Amniotic epithelial cell (primary cell): ENCODE measurements at regions not wholly inside any gene's neighbourhood (a gene's known extent, or its start where the extent isn't known, plus 50 kb on each side); places are given as distances from the start of the nearest gene placed in this dataset.
A peak's percentile ranks its signal among the peaks of the same experiment; 100 is the strongest.
"Not testable (repeated sequence)": the region's sequence is repeated elsewhere in the genome, so short reads cannot be mapped to it uniquely, and the experiment has no call there.

Source experiments
- DNase-seq: peaks from one replicate; pipeline ENCODE4 v3.0.0-alpha.2; 2010; ENCODE audit warnings: low read depth

DNA sequence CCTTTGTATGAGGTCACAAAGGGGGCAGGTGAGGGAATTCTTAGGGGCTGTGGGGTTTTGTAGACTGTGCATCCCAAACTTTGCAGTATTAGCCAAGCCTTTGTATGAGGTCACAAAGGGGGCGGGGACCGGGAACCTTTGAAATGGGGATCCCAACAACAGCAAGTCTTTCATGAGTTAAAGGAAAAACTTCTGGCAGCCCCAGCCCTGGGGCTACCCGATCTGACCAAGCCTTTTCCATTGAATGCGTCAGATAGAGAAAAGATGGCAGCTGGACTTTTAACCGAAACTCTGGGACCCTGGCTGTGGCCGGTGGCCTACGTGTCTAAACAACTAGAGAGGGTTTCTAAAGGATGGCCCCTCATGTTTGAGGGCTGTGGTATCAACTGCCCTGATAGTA, 79.0 kb upstream of the RUBCNL start:
- DNase-seq, result not testable (repeated sequence)

DNA sequence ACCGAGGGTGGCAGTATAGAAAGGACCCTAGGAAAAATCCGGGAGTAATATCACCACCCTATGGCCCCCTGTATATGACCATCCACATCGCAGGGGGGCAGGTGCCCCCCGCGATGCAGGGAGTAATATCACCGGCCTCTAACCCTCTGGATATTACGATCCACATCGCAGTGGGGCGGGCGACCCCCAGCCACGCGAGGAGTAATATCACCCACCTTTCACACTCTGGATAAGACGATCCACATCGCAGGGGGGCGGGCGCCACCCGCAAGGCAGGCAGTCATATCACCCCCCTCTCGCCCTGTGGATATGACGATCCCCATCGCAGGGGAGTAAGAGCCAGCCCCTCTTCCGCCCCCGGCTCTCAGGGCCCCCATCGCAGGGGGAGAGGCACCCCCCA, 76.7 kb upstream of the RUBCNL start:
- DNase-seq, result no peak

DNA sequence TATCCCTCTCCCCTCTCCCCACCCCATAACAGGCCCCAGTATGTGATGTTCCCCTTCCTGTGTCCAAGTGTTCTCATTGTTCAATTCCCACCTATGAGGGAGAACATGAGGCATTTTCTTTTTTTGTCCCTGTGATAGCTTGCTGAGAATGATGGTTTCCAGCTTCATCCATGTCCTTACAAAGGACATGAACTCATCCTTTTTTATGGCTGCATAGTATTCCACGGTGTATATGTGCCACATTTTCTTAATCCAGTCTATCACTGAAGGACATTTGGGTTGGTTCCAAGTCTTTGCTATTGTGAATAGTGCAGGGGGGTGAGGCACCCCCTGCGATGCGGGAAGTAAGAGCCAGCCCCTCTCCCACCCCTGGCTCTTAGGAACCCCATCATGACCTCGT, 73.2 kb upstream of the RUBCNL start:
- not testable (repeated sequence) for DNase-seq

DNA sequence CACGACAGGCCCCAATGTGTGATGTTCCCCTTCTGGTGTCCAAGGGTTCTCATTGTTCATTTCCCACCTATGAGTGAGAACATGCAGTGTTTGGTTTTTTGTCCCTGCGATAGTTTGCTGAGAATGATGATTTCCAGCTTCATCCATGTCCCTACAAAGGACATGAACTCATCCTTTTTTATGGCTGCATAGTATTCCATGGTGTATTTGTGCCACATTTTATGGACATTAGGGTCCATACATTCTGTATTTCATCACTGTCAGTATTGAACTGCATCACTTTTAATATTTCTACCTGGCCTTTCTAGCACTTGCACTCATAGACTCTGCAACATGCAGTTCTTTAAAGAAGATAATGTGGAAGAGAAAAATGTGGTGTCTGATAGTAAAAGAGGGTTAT, 70.2 kb upstream of the RUBCNL start:
- not testable (repeated sequence) for DNase-seq

DNA sequence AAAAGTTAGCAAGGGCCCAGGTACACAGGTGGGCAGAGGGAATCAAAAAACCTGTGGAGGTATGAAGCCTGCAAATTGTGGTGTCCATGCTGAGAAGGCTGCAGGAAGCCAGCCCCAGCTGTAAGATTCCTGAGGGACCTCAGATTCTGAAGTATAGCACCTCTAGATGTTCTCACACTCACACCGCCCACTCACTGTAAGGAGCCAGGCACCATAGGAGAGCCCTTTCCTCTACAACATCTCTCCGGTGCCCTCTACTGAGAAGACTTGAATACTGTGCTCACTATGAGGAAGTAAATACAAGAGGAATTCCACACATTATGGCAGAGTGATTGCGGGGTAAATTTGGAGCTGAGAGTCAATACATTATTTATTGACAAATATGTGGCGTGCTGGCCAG, 68.9 kb upstream of the RUBCNL start:
- peak; percentile 10 for DNase-seq

DNA sequence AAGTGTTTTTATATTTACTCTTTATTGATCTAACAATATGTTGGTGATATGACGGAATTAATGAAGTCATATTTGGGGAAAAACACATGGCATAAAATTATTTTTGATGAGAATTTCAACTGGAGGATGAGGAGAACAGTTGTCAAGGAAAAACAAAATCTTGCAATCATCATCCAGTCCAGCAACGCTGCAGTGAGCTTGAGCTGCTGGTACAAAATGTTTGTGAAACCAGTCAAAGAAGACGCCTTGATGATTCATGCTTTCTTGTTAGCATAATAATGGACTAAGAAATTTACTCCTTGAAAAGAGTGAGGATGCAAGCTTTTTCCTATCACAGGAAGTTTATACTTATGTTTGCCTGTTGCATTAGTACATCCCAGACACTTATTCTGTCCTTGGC, 64.1 kb upstream of the RUBCNL start:
- not testable (repeated sequence) for DNase-seq

DNA sequence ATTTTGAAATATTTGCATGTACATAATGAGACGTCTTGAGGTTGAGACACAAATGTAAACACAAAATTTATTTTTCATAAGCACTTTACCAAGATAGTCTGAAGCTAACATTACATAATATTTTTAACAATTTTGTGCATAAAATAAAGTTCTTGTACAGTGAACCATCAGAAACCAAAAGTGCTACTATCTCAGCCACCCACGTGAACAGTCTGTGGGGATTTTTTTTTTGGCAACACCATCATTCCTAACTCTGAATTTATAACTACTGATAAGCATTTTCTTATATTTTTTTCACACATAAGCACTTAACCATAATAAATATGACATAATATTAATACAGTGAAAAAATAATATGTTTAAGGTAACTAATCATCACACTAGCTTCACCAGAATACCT, 62.9 kb upstream of the RUBCNL start:
- not testable (repeated sequence) for DNase-seq

DNA sequence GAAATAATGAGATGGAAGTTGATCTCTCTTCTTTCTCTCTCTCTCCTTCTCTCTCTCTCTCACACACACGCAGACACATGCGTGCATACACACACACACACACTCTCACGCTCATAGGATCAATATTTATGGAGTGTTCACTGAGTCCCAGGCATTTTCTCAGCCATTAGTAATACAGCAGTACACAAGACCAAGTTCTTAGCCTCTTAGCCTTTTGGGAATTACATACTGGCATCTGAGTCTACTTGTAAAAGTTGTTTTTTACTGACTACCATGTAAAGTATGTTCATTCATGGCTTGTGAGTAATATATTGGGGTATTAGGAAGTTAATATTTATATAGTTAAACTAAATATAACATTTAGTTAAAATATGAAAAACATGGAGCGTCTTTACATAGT, 61.1 kb upstream of the RUBCNL start:
- not testable (repeated sequence) for DNase-seq

DNA sequence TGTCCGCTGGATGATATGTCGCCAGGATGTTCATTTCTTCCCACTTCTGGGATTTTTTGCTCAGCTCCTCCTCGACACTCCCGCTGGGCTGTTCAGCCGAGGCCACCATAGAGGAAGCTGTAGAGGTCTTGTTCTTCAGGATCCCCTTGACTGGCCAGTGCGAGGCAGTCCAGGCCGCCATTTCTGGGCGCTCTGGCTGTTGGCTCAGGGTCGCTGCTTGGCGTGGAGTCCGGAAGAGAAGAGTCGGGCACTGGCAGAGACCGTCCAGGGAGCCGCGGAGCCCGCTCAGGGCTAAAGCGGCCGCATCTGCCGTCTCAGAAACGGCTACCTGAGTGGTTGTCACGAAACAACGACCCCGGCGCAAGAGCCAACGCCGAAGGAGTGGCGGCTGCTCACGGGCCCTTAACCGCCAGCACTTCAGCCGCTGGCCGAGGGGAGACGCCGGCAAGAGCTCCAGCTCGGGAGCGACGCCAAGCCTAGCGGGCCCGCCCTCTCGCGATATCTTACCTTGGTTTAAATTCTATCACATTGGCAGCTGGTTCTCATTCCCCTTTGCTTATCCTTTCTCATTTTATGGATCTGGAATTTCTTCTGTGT, 50.9 kb upstream of the RUBCNL start:
- DNase-seq, result not testable (repeated sequence)
